ENCODE measurements at regions not wholly inside any gene's neighbourhood (a gene's known extent, or its start where the extent isn't known, plus 50 kb on each side); places are given as distances from the start of the nearest gene placed in this dataset.

GRCh38 chr10:10915215-10915614, 102.5 kb upstream of the CELF2 start:
- Mint-ChIP-seq H3K36me3 (ENCODE audit: unreplicated experiment) (no peaks in the 10 kb centered on the region), H3K4me1 (ENCODE audit: low read depth, unreplicated experiment) (peaks cover 8% of the 10 kb centered on the region), H3K4me3 (ENCODE audit: unreplicated experiment) (no peak overlapping the region), H3K27ac (ENCODE audit: unreplicated experiment) (no peak overlapping the region), H3K9me3 (ENCODE audit: unreplicated experiment) (no peaks in the 10 kb centered on the region), H3K27me3 (ENCODE audit: unreplicated experiment) (no peaks in the 10 kb centered on the region)
- no peak for TF ChIP-seq CTCF (IDR thresholded peaks at IDR 0.05; ENCODE audit: partially characterized antibody, unreplicated experiment)
- no peak for DNase-seq

- peaks cover 2% of the 10 kb centered on the region for H3K4me1 Mint-ChIP-seq (ENCODE audit: low read depth, unreplicated experiment)
- no peak for DNase-seq
- no peak overlapping the region for H3K4me3 Mint-ChIP-seq (ENCODE audit: unreplicated experiment)
- TF ChIP-seq CTCF (IDR thresholded peaks at IDR 0.05; ENCODE audit: partially characterized antibody, unreplicated experiment): no peak
- no peaks in the 10 kb centered on the region for H3K9me3 Mint-ChIP-seq (ENCODE audit: unreplicated experiment)
- no peak overlapping the region for H3K27ac Mint-ChIP-seq (ENCODE audit: unreplicated experiment)
- H3K27me3 Mint-ChIP-seq (ENCODE audit: unreplicated experiment): no peaks in the 10 kb centered on the region
- no peaks in the 10 kb centered on the region for H3K36me3 Mint-ChIP-seq (ENCODE audit: unreplicated experiment)
These were observed 100.6 kb upstream of the CELF2 start for GRCh38 chr10:10917031-10917430.

- Mint-ChIP-seq H3K27ac (ENCODE audit: unreplicated experiment) (no peak overlapping the region), H3K36me3 (ENCODE audit: unreplicated experiment) (no peaks in the 10 kb centered on the region), H3K4me3 (ENCODE audit: unreplicated experiment) (no peak overlapping the region), H3K4me1 (ENCODE audit: low read depth, unreplicated experiment) (peaks cover 2% of the 10 kb centered on the region), H3K9me3 (ENCODE audit: unreplicated experiment) (no peaks in the 10 kb centered on the region), H3K27me3 (ENCODE audit: unreplicated experiment) (no peaks in the 10 kb centered on the region)
- TF ChIP-seq CTCF (IDR thresholded peaks at IDR 0.05; ENCODE audit: partially characterized antibody, unreplicated experiment): no peak
- no peak for DNase-seq
These were observed 97.7 kb upstream of the CELF2 start for GRCh38 chr10:10919976-10920375.

GRCh38 chr10:10921826-10922461, 95.7 kb upstream of the CELF2 start:
- Mint-ChIP-seq H3K4me3 (ENCODE audit: unreplicated experiment) (no peak overlapping the region), H3K27ac (ENCODE audit: unreplicated experiment) (no peak overlapping the region), H3K9me3 (ENCODE audit: unreplicated experiment) (no peaks in the 10 kb centered on the region), H3K4me1 (ENCODE audit: low read depth, unreplicated experiment) (peaks cover 2% of the 10 kb centered on the region), H3K27me3 (ENCODE audit: unreplicated experiment) (no peaks in the 10 kb centered on the region), H3K36me3 (ENCODE audit: unreplicated experiment) (no peaks in the 10 kb centered on the region)
- DNase-seq: no peak
- TF ChIP-seq CTCF (IDR thresholded peaks at IDR 0.05; ENCODE audit: partially characterized antibody, unreplicated experiment): no peak

GRCh38 chr10:10923029-10923651, 94.5 kb upstream of the CELF2 start:
- TF ChIP-seq CTCF (IDR thresholded peaks at IDR 0.05; ENCODE audit: partially characterized antibody, unreplicated experiment): no peak
- H3K27ac Mint-ChIP-seq (ENCODE audit: unreplicated experiment): no peak overlapping the region
- no peaks in the 10 kb centered on the region for H3K27me3 Mint-ChIP-seq (ENCODE audit: unreplicated experiment)
- peaks cover 2% of the 10 kb centered on the region for H3K4me1 Mint-ChIP-seq (ENCODE audit: low read depth, unreplicated experiment)
- no peak for DNase-seq
- peaks cover 5% of the 10 kb centered on the region for H3K36me3 Mint-ChIP-seq (ENCODE audit: unreplicated experiment)
- peaks cover 2% of the 10 kb centered on the region for H3K9me3 Mint-ChIP-seq (ENCODE audit: unreplicated experiment)
- no peak overlapping the region for H3K4me3 Mint-ChIP-seq (ENCODE audit: unreplicated experiment)
